ENCODE measurements at regions not wholly inside any gene's neighbourhood (a gene's known extent, or its start where the extent isn't known, plus 50 kb on each side); places are given as distances from the start of the nearest gene placed in this dataset.

DNA sequence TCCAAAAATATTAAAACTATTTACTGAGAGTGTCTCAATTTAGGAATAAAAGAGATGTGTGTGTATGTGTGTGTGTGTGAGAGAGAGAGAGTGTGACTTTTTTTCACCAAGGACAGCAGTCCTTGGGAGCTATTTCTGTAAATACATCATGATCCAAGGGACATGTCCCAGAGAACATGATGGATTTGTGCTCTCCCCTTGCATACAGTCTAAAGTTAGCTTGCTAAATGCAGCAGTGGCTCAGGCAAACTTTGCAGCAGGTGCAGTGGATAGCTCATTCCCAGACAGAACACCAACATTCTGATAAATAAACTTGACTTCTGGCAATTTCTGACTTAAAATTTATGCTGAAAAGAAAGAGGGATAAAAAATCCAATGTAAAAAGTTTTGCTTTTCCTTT lies 55.4 kb upstream of the SGCD start (continued):
- no peak for TF ChIP-seq REST (IDR thresholded peaks at IDR 0.05)
- TF ChIP-seq ATF3 (IDR thresholded peaks at IDR 0.05): no peak
- TF ChIP-seq, protein P1, sequence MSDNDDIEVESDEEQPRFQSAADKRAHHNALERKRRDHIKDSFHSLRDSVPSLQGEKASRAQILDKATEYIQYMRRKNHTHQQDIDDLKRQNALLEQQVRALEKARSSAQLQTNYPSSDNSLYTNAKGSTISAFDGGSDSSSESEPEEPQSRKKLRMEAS (IDR thresholded peaks at IDR 0.05): no peak

DNA sequence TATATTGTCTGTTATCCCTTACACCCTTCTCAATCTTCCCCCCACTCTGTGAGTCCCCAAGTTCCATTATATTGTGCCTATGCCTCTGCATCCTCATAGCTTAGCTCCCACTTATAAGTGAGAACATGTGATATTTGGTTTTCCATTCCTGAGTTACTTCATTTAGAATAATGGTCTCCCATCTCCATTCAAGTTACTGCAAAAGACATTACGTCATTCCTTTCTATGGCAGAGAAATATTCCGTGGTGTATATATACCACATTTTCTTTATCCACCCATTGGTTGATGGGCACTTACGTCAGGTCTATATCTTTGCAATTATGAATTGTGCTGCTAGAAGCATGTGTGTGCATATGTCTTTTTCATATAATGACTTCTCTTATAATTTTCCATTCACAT lies 54.8 kb upstream of the SGCD start:
- 90% methylated on average over 3 of the region's 3 CpGs for WGBS
- no peak for DNase-seq (ENCODE audit: low spot score)

DNA sequence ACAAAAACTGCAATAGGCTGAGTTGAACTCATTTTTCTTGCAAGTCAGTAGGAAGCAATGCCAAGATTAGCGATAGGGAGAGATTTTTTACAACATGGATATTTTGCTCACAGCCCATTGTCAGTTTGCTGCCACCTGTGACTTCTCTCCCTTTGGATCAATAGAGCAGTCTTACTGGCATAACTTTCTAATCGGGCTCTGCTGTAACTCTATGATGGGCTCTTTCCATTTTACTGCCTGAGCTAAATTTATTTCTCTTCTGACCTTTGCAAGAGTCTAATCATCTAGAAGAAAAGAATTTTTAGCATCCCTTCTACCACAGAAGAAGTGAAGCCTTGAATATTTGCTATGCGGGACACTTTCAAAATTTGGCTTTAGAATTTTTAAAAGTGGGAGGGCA lies 53.6 kb upstream of the SGCD start:
- no peaks in the 10 kb centered on the region for H3K4me1 ChIP-seq (ENCODE audit: control insufficient read depth in 4 of 4, insufficient read depth in 4 of 4, low read length in 3 of 4)
- no peaks in the 10 kb centered on the region for H3K36me3 ChIP-seq (ENCODE audit: control insufficient read depth in 4 of 4, insufficient read depth in 3 of 4, low read depth in 1 of 4, low read length in 3 of 4)
- no peaks in the 10 kb centered on the region for H3K27me3 ChIP-seq (ENCODE audit: control insufficient read depth in 4 of 4, insufficient read depth in 4 of 4, low read length in 3 of 4)
- H3K27ac ChIP-seq (ENCODE audit: low read depth in 1 of 2, low read length in 2 of 2): no peak overlapping the region
- no peaks in the 10 kb centered on the region for H3K9me3 ChIP-seq (ENCODE audit: control insufficient read depth in 4 of 4, low read length in 3 of 4)
- TF ChIP-seq GABPA (IDR thresholded peaks at IDR 0.05 in 1 of 2, conservative IDR thresholded peaks at IDR 0.05 in 1 of 2) (no peak), REST (IDR thresholded peaks at IDR 0.05) (no peak), FOXA1 (IDR thresholded peaks at IDR 0.05) (no peak), FOXA2 (IDR thresholded peaks at IDR 0.05) (no peak), NR2F2 (IDR thresholded peaks at IDR 0.05) (no peak), SP1 (IDR thresholded peaks at IDR 0.05) (no peak), EGR1 (IDR thresholded peaks at IDR 0.05; ENCODE audit: low read depth in 2 of 2) (no peak), TAF1 (conservative IDR thresholded peaks at IDR 0.05) (no peak), JUND (IDR thresholded peaks at IDR 0.05) (no peak), HNF4A (conservative IDR thresholded peaks at IDR 0.05) (no peak), YY1 (IDR thresholded peaks at IDR 0.05) (no peak), CTCF (IDR thresholded peaks at IDR 0.05; ENCODE audit: low read depth, low read length, missing input control) (no peak), RAD21 (IDR thresholded peaks at IDR 0.05) (no peak), ATF3 (IDR thresholded peaks at IDR 0.05) (no peak), RXRA (IDR thresholded peaks at IDR 0.05) (no peak), HNF4G (IDR thresholded peaks at IDR 0.05) (no peak)
- TF ChIP-seq, protein P1 (IDR thresholded peaks at IDR 0.05): no peak
- TF ChIP-seq, protein P2, sequence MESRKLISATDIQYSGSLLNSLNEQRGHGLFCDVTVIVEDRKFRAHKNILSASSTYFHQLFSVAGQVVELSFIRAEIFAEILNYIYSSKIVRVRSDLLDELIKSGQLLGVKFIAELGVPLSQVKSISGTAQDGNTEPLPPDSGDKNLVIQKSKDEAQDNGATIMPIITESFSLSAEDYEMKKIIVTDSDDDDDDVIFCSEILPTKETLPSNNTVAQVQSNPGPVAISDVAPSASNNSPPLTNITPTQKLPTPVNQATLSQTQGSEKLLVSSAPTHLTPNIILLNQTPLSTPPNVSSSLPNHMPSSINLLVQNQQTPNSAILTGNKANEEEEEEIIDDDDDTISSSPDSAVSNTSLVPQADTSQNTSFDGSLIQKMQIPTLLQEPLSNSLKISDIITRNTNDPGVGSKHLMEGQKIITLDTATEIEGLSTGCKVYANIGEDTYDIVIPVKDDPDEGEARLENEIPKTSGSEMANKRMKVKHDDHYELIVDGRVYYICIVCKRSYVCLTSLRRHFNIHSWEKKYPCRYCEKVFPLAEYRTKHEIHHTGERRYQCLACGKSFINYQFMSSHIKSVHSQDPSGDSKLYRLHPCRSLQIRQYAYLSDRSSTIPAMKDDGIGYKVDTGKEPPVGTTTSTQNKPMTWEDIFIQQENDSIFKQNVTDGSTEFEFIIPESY (IDR thresholded peaks at IDR 0.05): no peak
- DNase-seq (ENCODE audit: low spot score): no peak
- H3K4me3 ChIP-seq (ENCODE audit: low read depth in 1 of 3, low read length in 3 of 3): no peak overlapping the region
- H3K9ac ChIP-seq (ENCODE audit: low read depth in 1 of 2, low read length in 2 of 2): no peak overlapping the region
- 66% methylated on average over 3 of the region's 3 CpGs for WGBS

More for the DNA sequence above, 54.8 kb upstream of the SGCD start:
- no peak overlapping the region for H3K4me3 ChIP-seq (ENCODE audit: low read depth in 1 of 3, low read length in 3 of 3)
- no peaks in the 10 kb centered on the region for H3K9me3 ChIP-seq (ENCODE audit: control insufficient read depth in 4 of 4, low read length in 3 of 4)
- no peaks in the 10 kb centered on the region for H3K36me3 ChIP-seq (ENCODE audit: control insufficient read depth in 4 of 4, insufficient read depth in 3 of 4, low read depth in 1 of 4, low read length in 3 of 4)
- no peak overlapping the region for H3K9ac ChIP-seq (ENCODE audit: low read depth in 1 of 2, low read length in 2 of 2)
- no peaks in the 10 kb centered on the region for H3K27me3 ChIP-seq (ENCODE audit: control insufficient read depth in 4 of 4, insufficient read depth in 4 of 4, low read length in 3 of 4)
- no peak overlapping the region for H3K27ac ChIP-seq (ENCODE audit: low read depth in 1 of 2, low read length in 2 of 2)
- TF ChIP-seq RAD21 (IDR thresholded peaks at IDR 0.05) (no peak), FOXA2 (IDR thresholded peaks at IDR 0.05) (no peak), GABPA (IDR thresholded peaks at IDR 0.05 in 1 of 2, conservative IDR thresholded peaks at IDR 0.05 in 1 of 2) (no peak), EGR1 (IDR thresholded peaks at IDR 0.05; ENCODE audit: low read depth in 2 of 2) (no peak)
- H3K4me1 ChIP-seq (ENCODE audit: control insufficient read depth in 4 of 4, insufficient read depth in 4 of 4, low read length in 3 of 4): no peaks in the 10 kb centered on the region

Data from liver (tissue), 8 donors.